ENCODE measurements at regions not wholly inside any gene's neighbourhood (a gene's known extent, or its start where the extent isn't known, plus 50 kb on each side); places are given as distances from the start of the nearest gene placed in this dataset.

DNA sequence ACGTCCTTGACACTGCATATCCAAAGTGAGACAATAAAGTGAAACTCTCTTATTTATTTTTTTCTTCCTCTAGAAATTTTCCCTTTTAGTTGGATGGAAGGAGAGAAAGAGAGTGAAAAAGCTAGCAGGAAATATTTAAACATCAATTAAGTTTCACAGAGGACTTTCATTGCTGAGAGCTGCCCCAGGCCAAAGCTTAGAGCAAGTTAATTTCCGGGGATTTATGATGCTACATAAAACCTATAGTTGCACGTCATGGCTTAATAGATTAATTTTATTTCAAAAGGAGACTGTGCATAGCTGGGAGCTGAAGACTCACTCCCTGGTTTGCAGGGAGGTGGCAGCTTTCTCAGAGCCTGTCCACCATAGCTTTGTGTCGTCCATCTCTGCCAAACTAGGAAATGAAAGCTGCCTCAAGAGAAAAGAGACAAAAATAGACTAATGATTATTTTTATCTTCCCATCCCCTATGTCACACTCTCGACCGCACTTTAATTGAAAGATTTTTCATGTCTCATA is 323.3 kb upstream of the RAB6C start:
- no peak for DNase-seq

- DNase-seq: no peak
Measured at GRCh38 chr2:129658430-129658829, 321.0 kb upstream of the RAB6C start.

- peak; percentile 19 for DNase-seq
Measured at GRCh38 chr2:129661935-129662334, 317.5 kb upstream of the RAB6C start.

- DNase-seq: no peak
Measured at GRCh38 chr2:129667577-129667976, 311.9 kb upstream of the RAB6C start.

DNA sequence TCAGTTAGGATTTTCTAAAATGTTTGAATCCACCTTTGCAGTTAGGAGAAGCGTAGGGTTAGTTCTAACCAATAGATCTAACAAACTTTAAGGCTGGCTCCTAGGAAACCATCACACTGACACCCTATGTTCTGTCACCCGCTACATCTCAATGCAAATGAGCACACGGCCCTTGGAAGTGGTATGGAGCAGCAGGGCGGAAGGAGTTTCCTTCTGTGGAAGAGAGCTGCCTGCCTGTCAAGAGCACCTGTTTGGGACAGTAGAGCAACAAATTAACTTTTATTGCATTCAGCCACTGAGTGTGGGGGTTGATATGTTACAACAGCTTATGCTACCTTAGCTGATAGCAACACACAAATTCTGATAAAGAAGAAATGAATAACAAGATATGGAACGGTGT is 306.9 kb upstream of the RAB6C start:
- DNase-seq: no peak

DNA sequence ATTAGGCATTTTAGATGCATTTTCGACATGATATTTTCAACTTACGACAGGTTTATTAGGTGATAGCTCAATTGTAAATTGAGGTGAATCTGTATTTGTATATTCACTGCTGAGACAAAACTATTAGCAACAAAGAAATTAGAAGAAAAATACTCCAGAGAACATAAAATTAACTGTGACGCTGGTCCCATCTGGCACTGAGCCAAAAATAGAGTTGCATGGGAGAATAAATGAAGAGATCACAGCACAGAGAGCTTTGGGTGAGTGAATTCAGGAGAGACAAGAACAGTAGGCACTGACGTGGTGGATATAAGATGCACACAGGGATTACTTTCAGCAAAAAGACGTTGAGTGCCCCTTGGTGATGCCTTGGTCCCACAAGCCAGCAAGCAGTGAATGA is 306.2 kb upstream of the RAB6C start:
- DNase-seq: no peak

GRCh38 chr2:129673847-129674711 is 305.4 kb upstream of the RAB6C start:
- no peak for DNase-seq

DNA sequence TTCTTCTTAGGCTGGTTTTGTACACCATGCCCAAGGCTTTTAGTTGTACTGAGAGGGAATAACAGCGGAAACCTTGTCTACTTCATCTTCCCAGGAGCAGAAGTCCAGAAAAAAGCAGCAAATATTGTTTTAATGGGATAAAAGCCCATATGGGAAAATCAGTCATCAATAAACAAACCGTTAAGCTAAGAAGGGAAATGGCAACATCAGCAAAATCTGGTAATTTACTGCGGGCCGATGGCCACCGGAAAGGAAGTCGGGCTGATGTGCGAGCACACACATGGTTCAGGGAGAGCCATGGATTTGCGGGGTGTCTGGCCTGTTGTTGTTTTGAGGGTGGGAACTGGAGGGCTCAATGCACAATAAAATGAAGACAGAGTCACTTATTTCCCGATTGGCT is 300.7 kb upstream of the RAB6C start:
- no peak for DNase-seq

- no peak for DNase-seq
Measured at GRCh38 chr2:129681788-129682187, 297.7 kb upstream of the RAB6C start.

DNA sequence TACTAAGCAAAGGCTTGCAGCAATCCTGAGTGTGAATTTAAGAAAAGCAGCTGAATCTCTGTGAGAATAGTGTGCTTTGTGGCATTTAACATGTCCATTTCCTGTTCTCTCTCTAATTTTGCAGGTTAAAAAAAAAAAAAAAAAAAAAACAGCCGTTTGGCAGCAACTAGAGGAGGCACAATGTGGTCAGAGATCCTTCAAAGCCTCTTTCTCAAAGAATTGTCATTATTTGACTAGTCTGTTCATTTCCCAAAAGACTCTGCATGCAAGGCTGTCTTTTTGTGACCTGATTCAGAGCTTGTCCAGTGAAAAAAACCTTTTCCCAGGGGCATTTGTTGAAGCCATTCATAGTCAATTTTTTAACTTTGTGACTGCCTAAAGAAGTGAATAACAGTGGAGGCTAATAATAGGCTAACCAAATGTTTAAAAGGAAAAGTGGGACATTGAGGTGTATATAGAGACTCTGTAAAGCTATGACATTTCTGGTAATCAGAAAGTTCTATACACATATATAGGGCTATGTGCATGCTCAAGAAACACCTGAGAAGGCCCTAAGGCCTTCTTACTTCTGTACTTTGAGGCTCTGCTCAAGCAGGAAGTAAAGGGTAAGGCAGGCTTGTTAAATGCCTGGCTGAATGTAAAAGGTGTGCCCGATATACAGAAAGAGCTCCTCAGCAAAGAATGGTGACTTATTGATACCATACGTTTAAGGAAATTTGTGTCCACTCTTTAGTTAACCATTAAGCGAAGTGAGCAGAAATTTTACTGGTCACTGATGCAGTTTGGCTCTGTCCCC is 289.6 kb upstream of the RAB6C start:
- no peak for DNase-seq

GRCh38 chr2:129695496-129695895 is 284.0 kb upstream of the RAB6C start:
- DNase-seq: no peak

- no peak for DNase-seq
Measured at GRCh38 chr2:129698593-129698992, 280.9 kb upstream of the RAB6C start.

- no peak for DNase-seq
Measured at GRCh38 chr2:129699781-129700573, 279.5 kb upstream of the RAB6C start.

GRCh38 chr2:129702416-129703176 is 276.9 kb upstream of the RAB6C start:
- no peak for DNase-seq

DNA sequence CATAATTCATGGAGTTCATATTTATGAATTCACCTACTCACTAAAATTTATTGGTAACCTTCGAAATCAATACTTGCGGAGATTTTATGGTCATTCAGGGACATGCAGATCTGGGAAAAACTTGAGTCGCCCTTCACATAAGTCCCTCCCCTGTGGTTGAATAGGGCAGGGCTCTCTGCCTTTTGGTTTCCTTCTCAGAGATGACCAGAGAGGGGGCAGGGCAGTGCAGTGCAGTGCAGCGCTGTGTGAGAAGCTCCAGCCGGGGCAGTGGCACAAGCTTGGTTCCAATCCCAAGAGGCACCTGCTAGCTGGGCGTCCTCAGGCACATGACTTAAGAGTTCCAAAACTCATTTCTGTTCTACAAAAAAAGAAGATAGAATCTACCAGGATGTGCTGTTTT is 274.4 kb upstream of the RAB6C start:
- no peak for DNase-seq

DNA sequence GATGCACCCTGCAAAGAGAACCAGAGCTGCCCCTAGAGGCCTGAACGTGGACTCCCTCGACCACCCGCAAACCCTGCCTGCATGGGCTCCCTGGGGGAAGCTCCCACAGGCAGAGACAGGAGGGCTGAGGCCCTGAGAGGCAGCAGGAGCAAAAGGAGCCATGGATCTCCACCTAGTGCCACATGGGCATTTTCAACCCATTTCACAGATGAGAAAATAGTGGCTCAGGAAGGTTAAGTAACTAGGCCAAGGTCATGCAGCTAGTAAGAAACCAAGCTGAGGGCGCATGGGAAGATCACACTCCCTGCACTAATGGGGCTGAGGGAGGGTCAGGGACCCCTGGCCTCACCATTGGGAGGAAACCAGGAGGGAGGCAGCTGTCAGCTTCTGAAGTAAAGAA is 271.7 kb upstream of the RAB6C start:
- no peak for DNase-seq

- DNase-seq: no peak
Measured at GRCh38 chr2:129708221-129708967, 271.1 kb upstream of the RAB6C start.

DNA sequence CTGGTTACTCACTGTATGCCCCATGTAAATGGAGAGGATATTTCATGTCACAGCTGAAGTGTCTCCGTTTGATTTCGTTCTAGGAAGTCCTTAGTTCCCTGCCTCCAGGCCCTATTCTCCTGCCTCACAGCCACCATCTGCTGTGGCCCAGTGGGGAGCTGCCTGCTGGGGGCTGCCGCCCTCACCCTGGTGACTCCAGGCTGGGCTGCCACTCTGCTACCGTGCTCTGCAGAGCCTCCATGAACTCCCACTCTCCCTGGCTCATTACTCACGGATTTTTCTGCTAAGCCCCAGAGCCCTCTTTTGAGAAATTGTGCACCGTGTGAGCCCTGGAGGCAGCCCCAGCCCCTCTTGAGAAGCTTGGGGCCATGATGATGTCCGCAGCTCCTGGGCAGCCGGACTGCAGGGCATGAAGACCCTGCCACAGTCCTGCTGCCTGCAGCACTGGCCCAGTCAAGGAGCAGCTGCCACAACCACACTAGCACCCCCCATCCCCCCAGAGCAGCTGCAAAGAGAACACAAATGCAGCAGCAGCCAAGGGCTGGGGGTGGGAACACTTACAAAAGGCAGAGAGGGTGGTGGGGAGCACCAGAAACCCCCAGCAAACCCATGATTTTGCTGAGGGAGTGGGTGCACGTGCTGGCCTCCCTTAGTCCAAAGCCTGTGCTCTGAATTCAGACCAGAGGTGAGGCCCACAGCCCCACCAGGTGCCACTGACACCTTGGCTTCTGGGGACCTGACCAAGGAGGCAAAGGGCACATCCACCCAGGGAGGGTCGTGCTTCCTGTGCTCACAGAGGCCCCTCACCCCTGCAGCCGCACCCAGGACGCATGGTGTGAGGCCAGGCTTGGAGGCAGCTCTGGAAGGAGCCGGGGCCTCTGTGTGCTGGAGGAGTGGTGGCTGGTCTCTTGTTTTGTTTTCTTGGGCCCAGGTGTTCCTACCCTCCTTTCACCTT is 270.2 kb upstream of the RAB6C start:
- peak; percentile 34 for DNase-seq

DNA sequence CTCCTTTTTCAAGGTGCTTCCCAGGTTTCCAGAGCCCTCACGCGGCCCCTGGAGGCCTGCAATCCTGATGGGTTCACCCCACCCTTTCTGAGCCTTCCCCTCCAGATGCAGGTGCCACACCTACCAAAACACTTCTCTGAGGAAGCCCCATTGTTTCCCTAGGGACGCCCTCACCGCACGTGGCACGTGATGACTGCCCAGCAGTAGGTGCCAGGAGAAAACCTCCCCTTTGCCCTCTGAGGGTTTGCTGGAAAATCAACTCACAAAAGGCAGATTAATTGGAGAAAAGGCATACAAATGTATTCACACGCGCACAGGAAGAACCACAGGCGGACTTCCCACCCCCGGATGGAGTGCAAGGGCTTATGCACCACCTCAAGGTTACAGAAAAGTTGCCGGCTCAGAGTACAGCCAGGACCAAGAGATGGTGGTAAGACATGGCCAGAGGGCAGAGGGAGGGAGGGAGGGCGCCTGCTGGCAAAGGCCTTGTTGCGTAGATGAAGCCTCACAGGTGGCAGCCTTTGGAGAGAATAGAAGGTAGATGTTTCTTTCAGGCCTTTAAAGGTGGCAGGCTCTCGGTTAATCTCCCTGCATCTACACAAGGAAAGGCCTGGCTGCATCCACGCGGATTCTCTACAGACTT is 269.4 kb upstream of the RAB6C start:
- DNase-seq: peak; percentile 76

Measured in NCI-H2107 (cell line).